WTC11 (cell line): ENCODE measurements at regions not wholly inside any gene's neighbourhood (a gene's known extent, or its start where the extent isn't known, plus 50 kb on each side); places are given as distances from the start of the nearest gene placed in this dataset.
"Not testable (repeated sequence)": the region's sequence is repeated elsewhere in the genome, so short reads cannot be mapped to it uniquely, and the experiment has no call there.

Experiments
- ATAC-seq: fragments of 200-7000 bp; cut with Tn5 transposase; 2 replicates; pipeline ENCODE4 v1.10.0; 2021; ENCODE audit warnings: mild to moderate bottlenecking, moderate library complexity
- CTCF ChIA-PET: fragments of 300-600 bp; sonication (Branson Sonifier 250); formaldehyde crosslinking; loops from one replicate; lab custom pipeline; 2021; ENCODE audit warnings: antibody characterized with exemption; lab: Charles Lee
- POLR2A ChIA-PET: fragments of 350-600 bp; sonication (Branson Sonifier 250); formaldehyde crosslinking; loops from one replicate; lab custom pipeline; 2021; ENCODE audit warnings: antibody characterized with exemption; lab: Charles Lee
- DNase-seq: peaks from one replicate; pipeline ENCODE4 v3.0.0; 2021; ENCODE audit warnings: low spot score
- H3K27ac Mint-ChIP-seq: 2 replicates; pipeline ENCODE4 v1.8.0; 2021; ENCODE audit warnings: mixed read lengths
- H3K27me3 Mint-ChIP-seq: 2 replicates; pipeline ENCODE4 v1.8.0; 2021; ENCODE audit warnings: low read depth, mild to moderate bottlenecking, moderate library complexity, mixed read lengths
- H3K36me3 Mint-ChIP-seq: 2 replicates; pipeline ENCODE4 v1.8.0; 2021; ENCODE audit warnings: mixed read lengths
- H3K4me1 Mint-ChIP-seq: 2 replicates; pipeline ENCODE4 v1.8.0; 2022; ENCODE audit warnings: mixed read lengths
- H3K4me3 Mint-ChIP-seq: 2 replicates; pipeline ENCODE4 v1.8.0; 2021; ENCODE audit warnings: mild to moderate bottlenecking, moderate library complexity, mixed read lengths
- H3K9me3 Mint-ChIP-seq: 2 replicates; pipeline ENCODE4 v1.8.0; 2021; ENCODE audit warnings: mixed read lengths
- CBFB ChIP-seq: sonication (generic); formaldehyde crosslinking; IDR thresholded peaks from 2 replicates; pipeline ENCODE4 v1.8.1; 2022; ENCODE audit warnings: mild to moderate bottlenecking, low read depth, missing genetic modification reagents
- CDX4 ChIP-seq: fragments of 250-450 bp; sonication (Bioruptor Pico); IDR thresholded peaks from 2 replicates; pipeline ENCODE4 v1.9.0; 2021; ENCODE audit warnings: moderate library complexity, mild to moderate bottlenecking, inconsistent platforms, borderline replicate concordance
- CREM ChIP-seq: sonication (generic); formaldehyde crosslinking; IDR thresholded peaks from 2 replicates; pipeline ENCODE4 v1.8.1; 2022; ENCODE audit warnings: mild to moderate bottlenecking, missing genetic modification reagents, moderate library complexity
- E2F4 ChIP-seq: sonication (generic); formaldehyde crosslinking; IDR thresholded peaks from 2 replicates; pipeline ENCODE4 v1.8.1; 2022; ENCODE audit warnings: low read depth, mild to moderate bottlenecking, moderate library complexity, missing genetic modification reagents, borderline replicate concordance
- EMX1 ChIP-seq: fragments of 250-450 bp; sonication (Bioruptor Pico); IDR thresholded peaks from 2 replicates; pipeline ENCODE4 v1.8.0; 2021; ENCODE audit warnings: mild to moderate bottlenecking
- FOXP1 ChIP-seq: sonication (generic); formaldehyde crosslinking; IDR thresholded peaks from 2 replicates; pipeline ENCODE4 v1.8.0; 2022; ENCODE audit warnings: missing genetic modification reagents, mild to moderate bottlenecking, moderate library complexity, borderline replicate concordance
- HMGA2 ChIP-seq: fragments of 250-450 bp; sonication (Bioruptor Pico); IDR thresholded peaks from 2 replicates; pipeline ENCODE4 v1.4.0; 2021; ENCODE audit warnings: mild to moderate bottlenecking, moderate library complexity
- KAT7 ChIP-seq: sonication (generic); formaldehyde crosslinking; IDR thresholded peaks from 2 replicates; pipeline ENCODE4 v1.8.1; 2023; ENCODE audit warnings: missing genetic modification reagents, mild to moderate bottlenecking, borderline replicate concordance
- MYBL2 ChIP-seq: sonication (generic); formaldehyde crosslinking; IDR thresholded peaks from 2 replicates; pipeline ENCODE4 v1.8.1; 2023; ENCODE audit warnings: mild to moderate bottlenecking, moderate library complexity, missing genetic modification reagents
- NFATC4 ChIP-seq: fragments of 250-450 bp; sonication (Bioruptor Pico); IDR thresholded peaks from 2 replicates; pipeline ENCODE4 v1.9.0; 2021; ENCODE audit warnings: mild to moderate bottlenecking
- NFE2L1 ChIP-seq: sonication (generic); formaldehyde crosslinking; IDR thresholded peaks from 2 replicates; pipeline ENCODE4 v1.8.1; 2023; ENCODE audit warnings: missing genetic modification reagents
- OVOL2 ChIP-seq: fragments of 250-450 bp; sonication (Bioruptor Pico); IDR thresholded peaks from 2 replicates; pipeline ENCODE4 v1.9.0; 2021; ENCODE audit warnings: mild to moderate bottlenecking, borderline replicate concordance
- SOX15 ChIP-seq: fragments of 250-450 bp; sonication (Bioruptor Pico); IDR thresholded peaks from 2 replicates; pipeline ENCODE4 v1.9.0; 2021; ENCODE audit warnings: mild to moderate bottlenecking
- TEAD1 ChIP-seq: sonication (generic); formaldehyde crosslinking; IDR thresholded peaks from 2 replicates; pipeline ENCODE4 v1.8.0; 2022; ENCODE audit warnings: mild to moderate bottlenecking, missing genetic modification reagents
- TP53 ChIP-seq: sonication (generic); formaldehyde crosslinking; IDR thresholded peaks from 2 replicates; pipeline ENCODE4 v1.8.1; 2023; ENCODE audit warnings: mild to moderate bottlenecking, missing genetic modification reagents
- ZBTB43 ChIP-seq: sonication (generic); formaldehyde crosslinking; IDR thresholded peaks from 2 replicates; pipeline ENCODE4 v1.8.1; 2023; ENCODE audit warnings: mild to moderate bottlenecking, missing genetic modification reagents
- ZNF138 ChIP-seq: sonication (generic); formaldehyde crosslinking; conservative IDR thresholded peaks from 2 replicates; pipeline ENCODE4 v1.8.1; 2022; ENCODE audit warnings: mild to moderate bottlenecking, moderate library complexity, missing genetic modification reagents
- ZNF425 ChIP-seq: fragments of 250-450 bp; sonication (Bioruptor Pico); conservative IDR thresholded peaks from 2 replicates; pipeline ENCODE4 v1.9.0; 2021; ENCODE audit warnings: mild to moderate bottlenecking

- H3K27ac Mint-ChIP-seq, DNase-seq, H3K4me3 Mint-ChIP-seq, CTCF ChIA-PET, POLR2A ChIA-PET, H3K27me3 Mint-ChIP-seq, H3K4me1 Mint-ChIP-seq, ATAC-seq: not testable (repeated sequence)
- Mint-ChIP-seq H3K36me3 (peaks cover 82% of the 10 kb centered on the region), H3K9me3 (peaks cover 86% of the 10 kb centered on the region)
Observed at GRCh38 chr14:106626942-106627588, 1100.7 kb downstream of the TMEM121 start.

GRCh38 chr14:106631879-106632278 is 1105.5 kb downstream of the TMEM121 start:
- ChIA-PET POLR2A (no interaction called here), CTCF (no interaction called here)
- Mint-ChIP-seq H3K36me3 (peaks cover 77% of the 10 kb centered on the region), H3K9me3 (peaks cover 80% of the 10 kb centered on the region), H3K27me3 (peaks cover 7% of the 10 kb centered on the region), H3K4me3 (no peak overlapping the region), H3K27ac (no peak overlapping the region), H3K4me1 (no peaks in the 10 kb centered on the region)
- no peak for DNase-seq
- TF ChIP-seq HMGA2 (CRISPR knock-in tag) (no peak), TEAD1 (CRISPR knock-in tag) (no peak)
- ATAC-seq = no peak

GRCh38 chr14:106633721-106634120 is 1107.3 kb downstream of the TMEM121 start:
- Mint-ChIP-seq H3K27ac (no peak overlapping the region), H3K36me3 (peaks cover 89% of the 10 kb centered on the region), H3K27me3 (peaks cover 7% of the 10 kb centered on the region), H3K4me3 (no peak overlapping the region), H3K9me3 (peaks cover 88% of the 10 kb centered on the region), H3K4me1 (no peaks in the 10 kb centered on the region)
- TF ChIP-seq SOX15 (CRISPR knock-in tag) (no peak), NFE2L1 (CRISPR knock-in tag) (no peak), E2F4 (CRISPR knock-in tag) (no peak), MYBL2 (CRISPR knock-in tag) (no peak), ZNF425 (CRISPR knock-in tag) (no peak), CBFB (CRISPR knock-in tag) (no peak), CREM (CRISPR knock-in tag) (no peak), KAT7 (CRISPR knock-in tag) (no peak), FOXP1 (CRISPR knock-in tag) (no peak), ZBTB43 (CRISPR knock-in tag) (no peak), OVOL2 (CRISPR knock-in tag) (no peak), TP53 (no peak), EMX1 (no peak), ZNF138 (CRISPR knock-in tag) (no peak), NFATC4 (CRISPR knock-in tag) (no peak)
- CTCF ChIA-PET = no interaction called here
- ATAC-seq (no peak), DNase-seq (no peak)
- POLR2A ChIA-PET = no interaction called here

- Mint-ChIP-seq H3K27me3 (peaks cover 7% of the 10 kb centered on the region), H3K36me3 (peaks cover 72% of the 10 kb centered on the region), H3K27ac (no peak overlapping the region), H3K4me1 (no peaks in the 10 kb centered on the region), H3K4me3 (no peak overlapping the region), H3K9me3 (peaks cover 73% of the 10 kb centered on the region)
- ATAC-seq (no peak), DNase-seq (no peak)
- ChIA-PET POLR2A (no interaction called here), CTCF (no interaction called here)
- no peak for TF ChIP-seq ZNF425 (CRISPR knock-in tag)
- TF ChIP-seq CDX4 (CRISPR knock-in tag) = no peak
Observed at GRCh38 chr14:106635569-106635968, 1109.2 kb downstream of the TMEM121 start.
